Progenitor cell of endocrine pancreas (in vitro differentiated cells): ENCODE measurements at regions not wholly inside any gene's neighbourhood (a gene's known extent, or its start where the extent isn't known, plus 50 kb on each side); places are given as distances from the start of the nearest gene placed in this dataset.
"Not testable (repeated sequence)": the region's sequence is repeated elsewhere in the genome, so short reads cannot be mapped to it uniquely, and the experiment has no call there.

ENCODE experiments used
- DNase-seq: peaks from one replicate; pipeline ENCODE4 v3.0.0; 2021; ENCODE audit warnings: low spot score; ENCODE audit not compliant: unreplicated experiment
- H3K27ac Mint-ChIP-seq: 2 replicates; pipeline ENCODE4 v1.8.0; 2021; ENCODE audit warnings: mild to moderate bottlenecking, moderate library complexity, mixed read lengths
- H3K27me3 Mint-ChIP-seq: 2 replicates; pipeline ENCODE4 v1.8.0; 2021; ENCODE audit warnings: mixed read lengths
- H3K36me3 Mint-ChIP-seq: 2 replicates; pipeline ENCODE4 v1.8.0; 2022; ENCODE audit warnings: mixed read lengths; ENCODE audit not compliant: insufficient read depth
- H3K4me1 Mint-ChIP-seq: 2 replicates; pipeline ENCODE4 v1.8.0; 2021; ENCODE audit warnings: low read depth, mixed read lengths
- H3K4me3 Mint-ChIP-seq: 2 replicates; pipeline ENCODE4 v1.8.0; 2021; ENCODE audit warnings: low read depth, mild to moderate bottlenecking, moderate library complexity, mixed read lengths
- H3K9me3 Mint-ChIP-seq: 2 replicates; pipeline ENCODE4 v1.8.0; 2021; ENCODE audit warnings: low read depth, mixed read lengths
- TF ChIP-seq, protein P1 (sequence below): fragments of 200-600 bp; sonication (generic); IDR thresholded peaks from one replicate; pipeline ENCODE4 v1.5.0; 2021; ENCODE audit warnings: antibody characterized with exemption, mild to moderate bottlenecking; ENCODE audit not compliant: unreplicated experiment

GRCh38 chr13:72620874-72621273 lies 106.6 kb downstream of the MZT1 start:
- H3K36me3 Mint-ChIP-seq = no peaks in the 10 kb centered on the region
- H3K27ac Mint-ChIP-seq = no peak overlapping the region
- DNase-seq = no peak
- TF ChIP-seq, protein P1, sequence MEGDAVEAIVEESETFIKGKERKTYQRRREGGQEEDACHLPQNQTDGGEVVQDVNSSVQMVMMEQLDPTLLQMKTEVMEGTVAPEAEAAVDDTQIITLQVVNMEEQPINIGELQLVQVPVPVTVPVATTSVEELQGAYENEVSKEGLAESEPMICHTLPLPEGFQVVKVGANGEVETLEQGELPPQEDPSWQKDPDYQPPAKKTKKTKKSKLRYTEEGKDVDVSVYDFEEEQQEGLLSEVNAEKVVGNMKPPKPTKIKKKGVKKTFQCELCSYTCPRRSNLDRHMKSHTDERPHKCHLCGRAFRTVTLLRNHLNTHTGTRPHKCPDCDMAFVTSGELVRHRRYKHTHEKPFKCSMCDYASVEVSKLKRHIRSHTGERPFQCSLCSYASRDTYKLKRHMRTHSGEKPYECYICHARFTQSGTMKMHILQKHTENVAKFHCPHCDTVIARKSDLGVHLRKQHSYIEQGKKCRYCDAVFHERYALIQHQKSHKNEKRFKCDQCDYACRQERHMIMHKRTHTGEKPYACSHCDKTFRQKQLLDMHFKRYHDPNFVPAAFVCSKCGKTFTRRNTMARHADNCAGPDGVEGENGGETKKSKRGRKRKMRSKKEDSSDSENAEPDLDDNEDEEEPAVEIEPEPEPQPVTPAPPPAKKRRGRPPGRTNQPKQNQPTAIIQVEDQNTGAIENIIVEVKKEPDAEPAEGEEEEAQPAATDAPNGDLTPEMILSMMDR = no peak
- H3K9me3 Mint-ChIP-seq = no peaks in the 10 kb centered on the region
- H3K27me3 Mint-ChIP-seq = no peaks in the 10 kb centered on the region
- no peaks in the 10 kb centered on the region for H3K4me1 Mint-ChIP-seq
- H3K4me3 Mint-ChIP-seq = no peak overlapping the region

DNA sequence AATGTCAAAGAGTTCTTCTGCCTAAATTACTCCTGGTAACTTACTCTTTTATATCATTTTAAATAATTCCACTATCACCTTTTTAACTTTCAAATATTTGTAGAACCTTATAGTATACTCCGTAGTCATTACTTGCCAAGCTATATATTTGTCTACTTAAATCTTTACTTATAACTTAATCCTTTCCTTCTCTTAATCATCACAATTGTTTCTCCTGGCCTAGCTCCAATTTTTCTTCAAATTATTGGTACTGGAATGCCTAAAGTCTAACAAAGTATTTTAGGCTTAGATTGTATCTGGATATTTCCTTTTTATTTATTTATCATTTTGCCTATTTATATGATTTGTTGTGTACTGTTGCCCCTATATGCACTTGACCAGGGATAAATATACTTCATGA lies 109.5 kb downstream of the MZT1 start:
- Mint-ChIP-seq H3K4me3 (no peak overlapping the region), H3K4me1 (no peaks in the 10 kb centered on the region), H3K27me3 (no peaks in the 10 kb centered on the region), H3K9me3 (no peaks in the 10 kb centered on the region), H3K27ac (no peak overlapping the region), H3K36me3 (no peaks in the 10 kb centered on the region)
- DNase-seq = no peak
- TF ChIP-seq, protein P1 = no peak

DNA sequence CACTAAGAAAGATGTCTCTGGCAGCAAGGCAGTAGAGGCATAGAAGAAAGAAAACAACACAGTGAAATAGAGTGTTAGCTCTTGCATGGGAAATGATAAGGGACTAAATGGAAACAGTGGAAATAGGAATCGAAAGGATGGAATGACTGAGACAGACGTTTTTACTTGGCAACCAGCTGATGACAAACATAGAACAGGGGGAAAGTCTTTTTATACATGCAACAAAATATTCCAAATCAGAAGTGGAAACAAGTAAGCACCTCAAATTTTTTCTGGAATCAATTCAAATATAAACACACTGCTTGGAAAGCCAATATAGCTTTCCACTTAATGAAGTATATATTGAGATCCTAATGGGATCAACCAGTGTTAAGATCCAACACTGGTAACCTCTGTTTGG lies 110.2 kb downstream of the MZT1 start:
- TF ChIP-seq, protein P1 = no peak
- no peaks in the 10 kb centered on the region for H3K27me3 Mint-ChIP-seq

DNA sequence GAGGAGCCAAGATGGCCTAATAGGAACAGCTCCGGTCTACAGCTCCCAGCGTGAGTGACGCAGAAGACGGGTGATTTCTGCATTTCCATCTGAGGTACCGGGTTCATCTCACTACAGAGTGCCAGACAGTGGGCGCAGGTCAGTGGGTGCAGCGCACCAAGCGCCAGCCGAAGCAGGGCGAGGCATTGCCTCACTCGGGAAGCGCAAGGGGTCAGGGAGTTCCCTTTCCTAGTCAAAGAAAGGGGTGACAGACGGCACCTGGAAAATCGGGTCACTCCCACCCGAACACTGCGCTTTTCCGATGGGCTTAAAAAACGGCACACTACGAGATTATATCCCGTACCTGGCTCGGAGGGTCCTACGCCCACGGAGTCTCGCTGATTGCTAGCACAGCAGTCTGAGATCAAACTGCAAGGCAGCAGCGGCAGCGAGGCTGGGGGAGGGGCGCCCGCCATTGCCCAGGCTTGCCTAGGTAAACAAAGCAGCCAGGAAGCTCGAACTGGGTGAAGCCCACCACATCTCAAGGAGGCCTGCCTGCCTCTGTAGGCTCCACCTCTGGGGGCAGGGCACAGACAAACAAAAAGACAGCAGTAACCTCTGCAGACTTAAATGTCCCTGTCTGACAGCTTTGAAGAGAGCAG lies 117.1 kb downstream of the MZT1 start:
- H3K27me3 Mint-ChIP-seq, H3K36me3 Mint-ChIP-seq, H3K4me1 Mint-ChIP-seq, H3K4me3 Mint-ChIP-seq, DNase-seq, H3K27ac Mint-ChIP-seq, H3K9me3 Mint-ChIP-seq: not testable (repeated sequence)

More for the DNA sequence above, 110.2 kb downstream of the MZT1 start:
- H3K36me3 Mint-ChIP-seq = no peaks in the 10 kb centered on the region
- DNase-seq = no peak
- H3K9me3 Mint-ChIP-seq = no peaks in the 10 kb centered on the region
- no peak overlapping the region for H3K27ac Mint-ChIP-seq
- no peak overlapping the region for H3K4me3 Mint-ChIP-seq
- H3K4me1 Mint-ChIP-seq = no peaks in the 10 kb centered on the region

DNA sequence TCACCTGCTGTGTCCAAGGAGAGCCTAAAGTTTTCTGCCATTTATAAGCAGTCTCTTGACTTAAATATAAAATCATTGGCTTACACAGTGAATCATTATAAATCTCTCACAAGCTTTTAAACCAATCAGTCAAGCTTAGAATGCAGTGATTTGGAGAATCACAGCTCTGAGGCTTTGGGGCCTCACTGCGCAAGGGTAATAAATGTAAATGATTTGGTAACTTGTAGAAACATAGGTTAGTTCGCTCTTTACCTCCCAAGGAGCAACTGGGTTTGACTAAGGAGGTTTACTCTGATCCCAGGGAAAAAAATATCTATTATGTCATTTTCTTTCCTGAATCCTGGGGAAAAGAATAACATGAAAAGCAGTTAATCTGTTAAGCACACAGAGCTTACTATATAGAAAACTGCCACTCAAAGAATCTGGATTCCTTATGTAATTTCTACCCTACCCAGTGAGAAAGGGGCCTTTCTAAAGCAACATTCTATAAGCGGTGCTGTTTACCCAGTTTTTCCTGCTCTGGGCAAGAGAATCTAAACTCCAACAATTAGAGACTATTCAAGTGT lies 128.2 kb downstream of the MZT1 start:
- H3K4me1 Mint-ChIP-seq = no peaks in the 10 kb centered on the region
- H3K4me3 Mint-ChIP-seq = no peak overlapping the region
- no peaks in the 10 kb centered on the region for H3K27me3 Mint-ChIP-seq
- H3K36me3 Mint-ChIP-seq = no peaks in the 10 kb centered on the region
- DNase-seq = no peak
- TF ChIP-seq, protein P1 = no peak
- no peaks in the 10 kb centered on the region for H3K9me3 Mint-ChIP-seq
- no peak overlapping the region for H3K27ac Mint-ChIP-seq
